HG02943 (cell line): ENCODE measurements at regions not wholly inside any gene's neighbourhood (a gene's known extent, or its start where the extent isn't known, plus 50 kb on each side); places are given as distances from the start of the nearest gene placed in this dataset.
"Not testable (repeated sequence)": the region's sequence is repeated elsewhere in the genome, so short reads cannot be mapped to it uniquely, and the experiment has no call there.

Source experiments
- ATAC-seq: cut with Tn5 transposase; IDR thresholded peaks from one replicate; pipeline ENCODE4 v1.9.1; 2021; ENCODE audit warnings: mild to moderate bottlenecking, low read depth, moderate library complexity; ENCODE audit not compliant: unreplicated experiment

- ATAC-seq, result not testable (repeated sequence)
Measured at GRCh38 chr4:83943691-83944090, 407.8 kb downstream of the GPAT3 start.

DNA sequence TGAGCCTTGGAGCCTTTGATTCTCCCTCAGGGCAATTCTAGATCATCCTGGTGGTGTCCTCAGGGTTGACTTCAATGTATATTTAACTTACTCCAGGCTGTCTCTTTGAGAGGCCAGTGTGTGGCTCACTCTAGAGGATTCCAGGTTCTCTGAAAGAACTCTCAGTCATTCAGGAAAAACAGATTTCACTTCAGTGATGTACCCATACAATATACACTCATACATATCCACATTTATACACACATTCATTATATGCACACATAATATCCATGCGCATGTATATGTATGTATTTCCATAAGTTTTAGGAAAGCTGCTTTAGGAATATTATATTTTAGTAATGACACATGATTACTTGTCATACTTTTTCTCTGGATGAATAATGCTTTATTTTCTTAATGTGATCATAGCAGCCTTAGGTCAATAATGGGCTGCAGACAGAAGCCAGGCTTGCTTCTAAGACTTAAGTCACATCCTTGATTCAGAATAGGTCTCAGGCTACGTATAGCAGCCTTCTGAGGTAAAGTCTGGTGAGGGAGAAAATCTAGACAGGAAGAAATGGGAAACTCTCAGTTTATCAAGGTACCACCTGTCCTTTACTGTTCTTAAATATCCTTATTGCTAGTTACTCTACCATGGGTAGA, 397.0 kb downstream of the GPAT3 start:
- ATAC-seq, result no peak

DNA sequence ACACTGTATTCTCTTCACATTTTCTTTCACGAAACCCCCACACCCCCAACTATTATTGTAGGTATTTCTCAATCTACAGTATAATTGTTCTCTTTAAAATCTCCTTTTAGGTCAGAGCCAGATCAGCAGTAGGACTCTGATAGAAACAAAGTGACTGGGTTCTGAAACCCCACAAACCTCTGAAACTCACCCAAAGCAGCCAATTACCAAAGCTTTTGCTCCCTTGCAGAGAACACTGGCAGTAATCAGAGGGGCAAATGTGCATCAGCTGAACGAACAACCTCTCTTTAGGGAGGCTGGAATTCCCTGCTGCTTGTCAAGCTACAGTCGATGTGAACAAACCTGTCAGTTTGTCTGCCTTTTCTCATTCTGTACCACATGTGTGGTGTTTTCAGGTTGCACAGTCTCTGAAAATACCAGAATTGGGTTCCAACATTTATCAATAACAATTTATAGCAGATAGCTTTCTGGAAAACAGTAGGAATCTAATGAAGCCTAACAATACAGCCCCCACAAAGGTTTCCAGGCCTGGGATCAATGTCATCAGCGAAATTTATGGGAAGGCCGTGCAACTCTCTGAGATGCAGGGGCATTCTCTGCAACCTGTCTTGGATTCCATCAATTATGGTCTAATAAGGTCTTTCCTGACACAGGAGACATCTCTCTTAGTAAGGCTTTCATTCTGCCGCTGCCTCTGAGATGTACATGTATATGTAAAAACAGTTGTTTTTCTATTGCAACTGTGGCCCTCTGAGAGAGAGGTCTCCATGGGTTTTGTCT, 395.9 kb downstream of the GPAT3 start:
- no peak for ATAC-seq

GRCh38 chr4:83929550-83929949, 393.6 kb downstream of the GPAT3 start:
- no peak for ATAC-seq

GRCh38 chr4:83926950-83927349, 391.0 kb downstream of the GPAT3 start:
- no peak for ATAC-seq

- no peak for ATAC-seq
Measured at GRCh38 chr4:83923341-83923740, 387.4 kb downstream of the GPAT3 start.

DNA sequence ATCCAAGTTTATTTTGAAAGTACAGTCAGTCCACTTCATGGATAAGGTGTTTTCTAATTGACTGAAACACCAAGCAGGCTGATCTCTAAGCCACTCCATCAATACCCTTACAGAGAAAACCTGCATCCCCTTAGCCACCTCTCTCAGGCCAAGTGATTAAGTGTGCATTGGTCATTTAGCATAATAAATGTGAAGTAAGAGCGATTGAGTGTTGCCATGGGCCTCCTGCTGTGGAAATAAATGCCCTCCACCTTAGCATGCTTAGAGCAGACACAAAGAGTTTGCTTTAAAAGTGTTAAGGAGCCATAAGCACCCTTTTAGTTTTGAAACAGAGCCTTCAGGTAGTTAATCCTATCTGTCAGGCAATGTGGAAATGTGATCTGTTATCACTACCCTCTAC, 386.5 kb downstream of the GPAT3 start:
- ATAC-seq, result no peak

DNA sequence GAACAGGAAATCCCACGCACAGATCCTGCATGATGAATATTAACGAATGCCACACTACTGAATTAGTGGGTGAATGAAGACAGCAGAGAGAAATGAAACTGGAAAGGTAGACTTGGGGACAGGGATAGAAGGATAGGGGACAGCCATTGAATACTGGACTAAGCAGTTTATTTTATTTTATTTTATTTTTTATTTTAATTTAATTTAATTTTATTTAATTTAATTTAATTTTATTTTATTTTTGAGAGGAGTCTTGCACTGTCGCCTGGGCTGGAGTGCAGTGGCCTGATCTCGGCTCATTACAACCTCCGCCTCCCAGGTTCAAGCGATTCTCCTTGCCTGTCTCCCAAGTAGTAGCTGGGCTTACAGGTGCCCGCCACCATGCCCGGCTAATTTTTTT, 385.2 kb downstream of the GPAT3 start:
- no peak for ATAC-seq

GRCh38 chr4:83920375-83920774, 384.5 kb downstream of the GPAT3 start:
- ATAC-seq, result no peak

- no peak for ATAC-seq
Measured at GRCh38 chr4:83917572-83917971, 381.7 kb downstream of the GPAT3 start.

- ATAC-seq, result no peak
Measured at GRCh38 chr4:83910693-83911092, 374.8 kb downstream of the GPAT3 start.

GRCh38 chr4:83906561-83906960, 370.7 kb downstream of the GPAT3 start:
- no peak for ATAC-seq

DNA sequence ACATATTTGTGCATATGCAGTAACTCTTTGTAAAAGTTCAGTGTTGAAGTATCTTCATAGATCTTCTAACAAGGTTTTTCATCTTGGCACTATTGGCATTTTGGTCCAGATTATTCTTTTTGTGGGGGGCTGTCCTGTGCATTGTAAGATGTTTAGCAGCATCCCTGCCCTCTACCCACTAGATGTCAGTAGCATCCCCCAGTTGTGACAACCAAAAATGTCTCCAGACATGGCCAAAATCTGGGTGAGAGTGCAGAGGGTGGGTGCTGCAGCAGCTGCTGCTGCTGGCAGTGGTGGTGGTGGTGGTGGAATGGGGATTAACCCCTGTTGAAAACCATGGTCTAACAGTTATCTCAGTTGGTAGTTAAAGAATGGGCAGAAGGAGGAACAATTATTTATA, 370.0 kb downstream of the GPAT3 start:
- ATAC-seq, result no peak

- not testable (repeated sequence) for ATAC-seq
Measured at GRCh38 chr4:83903740-83904139, 367.8 kb downstream of the GPAT3 start.

- ATAC-seq, result no peak
Measured at GRCh38 chr4:83894831-83895230, 358.9 kb downstream of the GPAT3 start.

DNA sequence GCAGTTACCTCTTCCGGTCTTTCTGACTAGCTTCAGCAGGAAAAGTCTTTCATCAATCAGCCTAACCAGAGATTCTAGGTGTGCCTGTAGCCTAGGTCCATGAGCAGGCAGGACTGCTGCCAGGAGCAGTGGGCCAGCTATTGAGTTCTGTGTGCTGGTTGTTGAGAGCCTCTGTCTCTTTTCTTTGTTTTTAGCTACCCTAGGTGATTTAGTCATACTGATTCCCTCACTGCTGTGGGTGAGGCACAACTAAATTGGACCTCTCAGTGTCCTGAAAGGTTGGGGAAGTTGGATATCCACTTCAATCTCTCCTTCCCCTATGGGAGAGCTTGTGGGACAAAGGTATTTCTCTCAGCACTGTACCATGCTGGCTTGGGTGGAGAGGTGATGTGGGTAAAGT, 354.9 kb downstream of the GPAT3 start:
- ATAC-seq, result no peak

- ATAC-seq, result no peak
Measured at GRCh38 chr4:83890231-83890630, 354.3 kb downstream of the GPAT3 start.

DNA sequence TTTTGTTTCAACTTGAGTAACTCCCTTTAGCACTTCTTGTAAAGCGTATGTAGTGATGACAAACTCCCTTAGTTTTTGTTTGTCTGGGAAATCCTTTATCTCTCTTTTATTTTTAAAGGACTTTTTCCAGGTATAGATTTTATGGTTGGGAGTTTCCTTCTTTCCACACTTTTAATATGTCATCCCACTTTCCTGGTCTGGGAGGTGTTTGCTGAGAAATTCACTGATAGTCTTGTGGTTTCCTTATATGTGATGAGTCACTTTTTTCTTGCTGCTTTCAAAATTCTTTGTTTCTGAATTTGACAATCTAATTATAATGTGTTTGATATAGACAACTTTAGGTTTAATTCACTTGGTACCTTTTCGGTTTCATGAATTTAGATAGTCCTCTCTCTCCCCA, 353.9 kb downstream of the GPAT3 start:
- no peak for ATAC-seq

DNA sequence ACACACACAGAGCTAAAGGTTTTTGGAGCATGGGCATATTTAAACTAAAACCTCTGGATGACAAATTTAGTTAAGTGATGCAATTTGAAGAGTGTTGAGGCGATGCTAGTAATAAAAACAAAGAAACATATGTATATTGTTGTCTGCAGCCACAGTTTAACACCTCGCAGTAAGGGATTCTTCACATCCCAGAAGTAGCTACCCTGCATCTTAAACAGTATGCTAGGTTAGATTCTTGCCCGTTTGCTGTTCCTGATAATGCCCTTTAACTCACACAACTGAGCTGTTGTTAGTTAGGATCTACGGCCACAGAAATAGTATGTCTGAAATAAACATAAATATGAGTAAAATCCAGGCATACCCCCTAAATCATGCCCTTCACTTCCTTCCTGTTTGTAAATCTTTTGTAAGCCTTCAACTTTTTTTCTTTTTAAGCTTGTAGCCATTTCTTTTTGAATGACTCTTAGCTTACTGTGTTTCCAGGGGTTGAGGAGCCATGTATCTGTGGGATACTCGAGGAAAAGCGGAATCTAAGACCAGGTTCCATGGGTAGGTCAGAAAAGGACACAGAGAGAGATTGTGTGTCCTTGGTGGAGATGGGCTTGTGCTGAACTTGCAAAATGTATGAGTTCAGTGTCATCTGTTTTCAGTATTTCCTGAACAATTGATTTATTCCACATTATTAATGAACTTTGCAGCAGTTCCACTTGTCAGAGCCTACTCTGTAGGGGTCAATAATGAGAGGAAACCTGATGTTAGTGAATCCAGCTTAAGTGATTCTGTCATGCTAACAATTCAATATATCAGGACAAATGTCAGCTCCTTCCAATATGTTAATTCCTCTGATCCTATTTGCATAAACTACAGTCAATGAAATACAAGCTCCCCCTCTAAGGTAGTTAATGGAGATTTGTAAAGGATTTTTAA, 349.6 kb downstream of the GPAT3 start:
- ATAC-seq, result no peak

- ATAC-seq, result no peak
Measured at GRCh38 chr4:83876047-83876446, 340.1 kb downstream of the GPAT3 start.

DNA sequence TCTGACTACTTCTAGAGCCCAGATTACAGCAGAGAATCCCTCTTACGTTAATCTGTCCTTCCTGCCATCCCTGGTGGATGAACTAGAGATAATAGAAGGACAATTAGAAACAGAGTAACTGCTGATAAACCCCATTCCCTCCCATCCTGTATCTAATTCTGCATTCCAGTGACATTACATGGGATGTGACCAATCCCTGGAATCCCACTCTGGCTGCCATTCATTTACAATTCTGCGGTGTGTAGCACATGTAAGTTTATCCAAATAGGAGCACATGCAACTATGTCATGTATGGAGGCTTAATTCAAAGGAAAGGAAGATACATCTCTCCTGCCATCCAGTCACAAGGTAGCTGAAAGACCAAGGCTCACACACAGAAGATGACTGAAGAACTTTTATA, 339.5 kb downstream of the GPAT3 start:
- no peak for ATAC-seq
